Fibroblast of lung (primary cell): ENCODE measurements at regions not wholly inside any gene's neighbourhood (a gene's known extent, or its start where the extent isn't known, plus 50 kb on each side); places are given as distances from the start of the nearest gene placed in this dataset.

ENCODE experiments used
- DNase-seq, 2 donors: peaks; one replicate each; pipeline versions ENCODE4 v3.0.0 to v3.0.0-alpha.2; 2010; ENCODE audit warnings: low read depth in 2 of 2
- H2AFZ ChIP-seq: 2 replicates; pipeline ENCODE4 v1.5.1; 2012; ENCODE audit warnings: low read length, control low read depth, inconsistent platforms
- H3K27ac ChIP-seq: 2 replicates; pipeline ENCODE4 v1.5.1; 2011; ENCODE audit warnings: low read length, control low read depth; ENCODE audit not compliant: insufficient read depth
- H3K27me3 ChIP-seq: 2 replicates; pipeline ENCODE4 v1.5.1; 2011; ENCODE audit warnings: mild to moderate bottlenecking, low read length; ENCODE audit not compliant: control insufficient read depth, insufficient read depth
- H3K36me3 ChIP-seq: 2 replicates; pipeline ENCODE4 v1.5.1; 2011; ENCODE audit warnings: low read length; ENCODE audit not compliant: control insufficient read depth, insufficient read depth
- H3K4me1 ChIP-seq: 2 replicates; pipeline ENCODE4 v1.5.1; 2011; ENCODE audit warnings: low read length; ENCODE audit not compliant: control insufficient read depth, insufficient read depth; ENCODE audit errors: extremely low read depth
- H3K4me2 ChIP-seq: 2 replicates; pipeline ENCODE4 v1.5.1; 2011; ENCODE audit warnings: low read length, control low read depth; ENCODE audit not compliant: insufficient read depth; ENCODE audit errors: extremely low read depth
- H3K4me3 ChIP-seq, 4 experiments: fragments of 200-600 bp in 1 of 4; sonication (generic) in 1 of 4; replicated peaks in 1 of 4; 2 replicates each; pipeline ENCODE4 v1.5.1; 2011 to 2016; ENCODE audit warnings: low read length in 4 of 4, low read depth in 3 of 4, mild to moderate bottlenecking in 3 of 4, control low read depth in 2 of 4, inconsistent platforms in 1 of 4, mixed read lengths in 1 of 4; ENCODE audit not compliant: insufficient read depth in 1 of 4; ENCODE audit errors: control extremely low read depth in 1 of 4
- H3K79me2 ChIP-seq: 2 replicates; pipeline ENCODE4 v1.5.1; 2012; ENCODE audit warnings: mild to moderate bottlenecking, low read length, inconsistent platforms; ENCODE audit not compliant: control insufficient read depth, insufficient read depth
- H3K9ac ChIP-seq: 2 replicates; pipeline ENCODE4 v1.5.1; 2011; ENCODE audit warnings: mild to moderate bottlenecking, low read length, control low read depth; ENCODE audit not compliant: insufficient read depth
- H3K9me3 ChIP-seq: 2 replicates; pipeline ENCODE4 v1.5.1; 2012; ENCODE audit warnings: low read depth, low read length; ENCODE audit not compliant: control insufficient read depth, insufficient read depth
- H4K20me1 ChIP-seq: 2 replicates; pipeline ENCODE4 v1.5.1; 2011; ENCODE audit warnings: low read length; ENCODE audit not compliant: control insufficient read depth, insufficient read depth; ENCODE audit errors: extremely low read depth
- EZH2 ChIP-seq: IDR thresholded peaks from 2 replicates; pipeline ENCODE4 v1.5.1; 2012; ENCODE audit warnings: low read length, control low read depth, mild to moderate bottlenecking; ENCODE audit errors: missing control alignments
- TF ChIP-seq, protein P1 (sequence below), 2 donors: IDR thresholded peaks in 1 of 2; conservative IDR thresholded peaks in 1 of 2; 1 replicate in 1 of 2; 2 replicates in 1 of 2; pipeline ENCODE4 v1.5.1; 2011 to 2012; ENCODE audit warnings: low read length in 2 of 2, control low read depth in 1 of 2, inconsistent platforms in 1 of 2, low read depth in 1 of 2, mild to moderate bottlenecking in 1 of 2

DNA sequence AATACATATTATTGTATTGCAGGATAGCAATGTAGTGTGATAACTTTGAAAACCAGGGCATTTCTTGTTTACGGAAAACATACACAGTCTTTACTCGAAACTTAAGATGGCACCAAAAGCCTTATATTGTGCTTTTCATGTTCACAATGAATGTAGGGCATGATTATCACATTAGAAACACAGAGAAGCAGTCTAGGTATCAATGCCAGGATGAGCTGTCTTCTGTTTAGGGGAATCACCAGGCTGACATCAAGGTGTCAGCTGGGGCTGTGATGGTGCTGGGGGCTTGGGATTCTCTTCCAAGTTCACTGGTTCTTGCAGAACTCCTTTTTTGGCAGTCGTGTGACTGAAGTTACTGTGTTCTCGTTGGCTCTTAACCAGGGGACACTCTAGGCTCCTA, 1067.3 kb downstream of the FLRT2 start:
- no peak overlapping the region for H3K4me3 ChIP-seq
- H2AFZ ChIP-seq, result no peak overlapping the region
- TF ChIP-seq EZH2, result no peak
- TF ChIP-seq, protein P1, sequence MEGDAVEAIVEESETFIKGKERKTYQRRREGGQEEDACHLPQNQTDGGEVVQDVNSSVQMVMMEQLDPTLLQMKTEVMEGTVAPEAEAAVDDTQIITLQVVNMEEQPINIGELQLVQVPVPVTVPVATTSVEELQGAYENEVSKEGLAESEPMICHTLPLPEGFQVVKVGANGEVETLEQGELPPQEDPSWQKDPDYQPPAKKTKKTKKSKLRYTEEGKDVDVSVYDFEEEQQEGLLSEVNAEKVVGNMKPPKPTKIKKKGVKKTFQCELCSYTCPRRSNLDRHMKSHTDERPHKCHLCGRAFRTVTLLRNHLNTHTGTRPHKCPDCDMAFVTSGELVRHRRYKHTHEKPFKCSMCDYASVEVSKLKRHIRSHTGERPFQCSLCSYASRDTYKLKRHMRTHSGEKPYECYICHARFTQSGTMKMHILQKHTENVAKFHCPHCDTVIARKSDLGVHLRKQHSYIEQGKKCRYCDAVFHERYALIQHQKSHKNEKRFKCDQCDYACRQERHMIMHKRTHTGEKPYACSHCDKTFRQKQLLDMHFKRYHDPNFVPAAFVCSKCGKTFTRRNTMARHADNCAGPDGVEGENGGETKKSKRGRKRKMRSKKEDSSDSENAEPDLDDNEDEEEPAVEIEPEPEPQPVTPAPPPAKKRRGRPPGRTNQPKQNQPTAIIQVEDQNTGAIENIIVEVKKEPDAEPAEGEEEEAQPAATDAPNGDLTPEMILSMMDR (conservative IDR thresholded peaks at IDR 0.05 in 1 of 2, IDR thresholded peaks at IDR 0.05 in 1 of 2; ENCODE audit: low read depth in 1 of 2, low read length in 2 of 2), result no peak
- H3K4me2 ChIP-seq, result no peak overlapping the region
- H3K4me1 ChIP-seq, result no peaks in the 10 kb centered on the region
- no peaks in the 10 kb centered on the region for H4K20me1 ChIP-seq
- H3K27ac ChIP-seq, result no peak overlapping the region
- no peaks in the 10 kb centered on the region for H3K79me2 ChIP-seq
- no peaks in the 10 kb centered on the region for H3K36me3 ChIP-seq
- H3K9ac ChIP-seq, result no peak overlapping the region
- H3K9me3 ChIP-seq, result no peaks in the 10 kb centered on the region
- DNase-seq, result no peak
- H3K27me3 ChIP-seq, result no peaks in the 10 kb centered on the region

DNA sequence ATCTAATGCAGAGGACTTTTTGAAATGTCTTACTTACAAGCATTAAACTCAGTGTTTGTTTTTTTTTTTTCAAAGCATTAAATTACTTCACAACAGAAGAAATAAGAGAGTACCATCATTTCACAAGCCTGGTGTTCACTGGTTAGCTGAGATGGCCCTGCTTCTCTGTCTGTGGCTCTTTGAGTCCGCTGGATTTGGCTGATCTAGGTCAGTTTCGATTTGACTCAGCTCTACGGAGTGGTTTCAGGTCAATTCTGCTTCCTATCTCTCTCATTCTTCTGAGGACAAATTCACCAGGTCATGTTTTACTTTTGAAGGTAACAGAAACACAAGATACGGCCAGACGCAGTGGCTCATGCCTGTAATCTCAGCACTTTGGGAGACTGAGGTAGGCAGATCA, 1066.1 kb downstream of the FLRT2 start:
- no peaks in the 10 kb centered on the region for H3K4me1 ChIP-seq
- no peak overlapping the region for H2AFZ ChIP-seq
- no peaks in the 10 kb centered on the region for H3K27me3 ChIP-seq
- no peak overlapping the region for H3K4me2 ChIP-seq
- H3K36me3 ChIP-seq, result no peaks in the 10 kb centered on the region
- H3K9ac ChIP-seq, result no peak overlapping the region
- no peaks in the 10 kb centered on the region for H3K9me3 ChIP-seq
- no peak overlapping the region for H3K4me3 ChIP-seq
- H3K27ac ChIP-seq, result no peak overlapping the region
- no peaks in the 10 kb centered on the region for H3K79me2 ChIP-seq
- TF ChIP-seq EZH2, result no peak
- TF ChIP-seq, protein P1 (conservative IDR thresholded peaks at IDR 0.05 in 1 of 2, IDR thresholded peaks at IDR 0.05 in 1 of 2; ENCODE audit: low read depth in 1 of 2, low read length in 2 of 2), result no peak
- DNase-seq, result no peak
- no peaks in the 10 kb centered on the region for H4K20me1 ChIP-seq

DNA sequence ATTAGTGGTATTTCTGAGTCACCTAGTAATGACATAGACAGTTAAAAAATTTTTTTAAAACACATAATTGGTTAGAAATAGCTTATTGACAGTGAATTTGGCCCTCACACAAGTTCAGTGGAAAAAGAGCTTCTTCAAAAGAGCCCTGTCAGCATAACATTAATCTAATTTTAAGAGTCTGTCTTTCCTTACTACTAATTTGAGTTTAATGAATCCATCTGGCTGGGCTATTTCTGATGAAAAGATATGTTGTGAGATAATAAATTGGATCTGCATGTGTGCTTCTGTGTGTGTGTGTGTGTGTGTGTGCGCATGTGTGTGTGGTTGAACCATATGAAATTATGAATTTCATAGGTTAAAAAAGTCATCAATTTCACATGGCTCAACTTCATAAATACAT, 1045.2 kb downstream of the FLRT2 start:
- Histone ChIP-seq H4K20me1 (no peaks in the 10 kb centered on the region), H3K27ac (no peak overlapping the region), H3K36me3 (no peaks in the 10 kb centered on the region), H3K4me1 (no peaks in the 10 kb centered on the region), H3K4me3 (no peak overlapping the region), H3K4me2 (no peak overlapping the region), H2AFZ (no peak overlapping the region), H3K79me2 (no peaks in the 10 kb centered on the region), H3K9me3 (no peaks in the 10 kb centered on the region), H3K27me3 (no peaks in the 10 kb centered on the region), H3K9ac (no peak overlapping the region)
- DNase-seq, result peak in 1 of 2 donors; percentile 16
- TF ChIP-seq EZH2, result no peak
- TF ChIP-seq, protein P1 (conservative IDR thresholded peaks at IDR 0.05 in 1 of 2, IDR thresholded peaks at IDR 0.05 in 1 of 2; ENCODE audit: low read depth in 1 of 2, low read length in 2 of 2), result no peak
